ENCODE measurements at regions not wholly inside any gene's neighbourhood (a gene's known extent, or its start where the extent isn't known, plus 50 kb on each side); places are given as distances from the start of the nearest gene placed in this dataset.
A peak's percentile ranks its signal among the peaks of the same experiment; 100 is the strongest.
"Not testable (repeated sequence)": the region's sequence is repeated elsewhere in the genome, so short reads cannot be mapped to it uniquely, and the experiment has no call there.

- Histone ChIP-seq H3K4me2 (ENCODE audit: low read length) (no peak overlapping the region), H3K4me3 (ENCODE audit: low read length) (no peak overlapping the region), H3K79me2 (ENCODE audit: control insufficient read depth, insufficient read depth, low read length) (peaks cover 10% of the 10 kb centered on the region), H3K23ac (ENCODE audit: low read length) (no peak overlapping the region), H3K79me1 (ENCODE audit: low read length) (peaks cover 2% of the 10 kb centered on the region), H2AK5ac (ENCODE audit: low read length) (no peak overlapping the region), H2BK15ac (replicated peaks; ENCODE audit: low read depth) (no peak overlapping the region), H2BK120ac (ENCODE audit: low read depth, low read length) (no peak overlapping the region), H3K9ac (ENCODE audit: low read length) (no peak overlapping the region), H4K8ac (ENCODE audit: low read depth, low read length) (no peak overlapping the region), H2BK5ac (ENCODE audit: low read length) (no peak overlapping the region), H3K27ac (ENCODE audit: low read depth, low read length) (no peak overlapping the region), H3K4me1 (ENCODE audit: control insufficient read depth, low read depth, low read length) (peaks cover 14% of the 10 kb centered on the region), H3K4ac (ENCODE audit: low read depth, low read length) (no peak overlapping the region), H3K18ac (ENCODE audit: low read length) (no peak overlapping the region), H3K56ac (ENCODE audit: low read length) (no peak overlapping the region), H3K27me3 (ENCODE audit: insufficient read depth, low read length, poor library complexity) (no peaks in the 10 kb centered on the region), H3K36me3 (ENCODE audit: control insufficient read depth, insufficient read depth, low read length) (no peaks in the 10 kb centered on the region), H4K5ac (ENCODE audit: low read length) (no peak overlapping the region)
- DNase-seq, result peak; percentile 99
- no CpG with 5 or more reads among the region's 1 CpG for WGBS (ENCODE audit: extremely low coverage, insufficient coverage, low lambda C conversion rate)
Measured at GRCh38 chr4:112747036-112747435, 110.1 kb downstream of the LARP7 start.

GRCh38 chr4:112748352-112748878, 111.5 kb downstream of the LARP7 start:
- Histone ChIP-seq H3K79me2 (ENCODE audit: control insufficient read depth, insufficient read depth, low read length) (peaks cover 10% of the 10 kb centered on the region), H2BK15ac (replicated peaks; ENCODE audit: low read depth) (no peak overlapping the region), H3K56ac (ENCODE audit: low read length) (peak overlapping the region; percentile 79), H3K4me3 (ENCODE audit: low read length) (no peak overlapping the region), H3K4me1 (ENCODE audit: control insufficient read depth, low read depth, low read length) (peaks cover 17% of the 10 kb centered on the region), H3K79me1 (ENCODE audit: low read length) (peaks cover 5% of the 10 kb centered on the region), H2AK5ac (ENCODE audit: low read length) (peak overlapping the region; percentile 55), H4K8ac (ENCODE audit: low read depth, low read length) (peak overlapping the region; percentile 30), H3K27ac (ENCODE audit: low read depth, low read length) (peak overlapping the region; percentile 80), H3K18ac (ENCODE audit: low read length) (peak overlapping the region; percentile 100), H3K36me3 (ENCODE audit: control insufficient read depth, insufficient read depth, low read length) (no peaks in the 10 kb centered on the region), H3K4ac (ENCODE audit: low read depth, low read length) (peak overlapping the region; percentile 99), H2BK5ac (ENCODE audit: low read length) (peak overlapping the region; percentile 92), H3K9ac (ENCODE audit: low read length) (peak overlapping the region; percentile 60), H3K27me3 (ENCODE audit: insufficient read depth, low read length, poor library complexity) (no peaks in the 10 kb centered on the region), H3K23ac (ENCODE audit: low read length) (peak overlapping the region; percentile 11), H2BK120ac (ENCODE audit: low read depth, low read length) (peak overlapping the region; percentile 98), H4K5ac (ENCODE audit: low read length) (no peak overlapping the region), H3K4me2 (ENCODE audit: low read length) (no peak overlapping the region)
- DNase-seq, result peak; percentile 54

GRCh38 chr4:112750749-112751148, 113.8 kb downstream of the LARP7 start:
- no CpG with 5 or more reads among the region's 7 CpGs for WGBS (ENCODE audit: extremely low coverage, insufficient coverage, low lambda C conversion rate)
- H3K9ac ChIP-seq (ENCODE audit: low read length), result peak overlapping the region; percentile 84
- peak overlapping the region; percentile 100 for H2BK120ac ChIP-seq (ENCODE audit: low read depth, low read length)
- H3K27me3 ChIP-seq (ENCODE audit: insufficient read depth, low read length, poor library complexity); H3K36me3 ChIP-seq (ENCODE audit: control insufficient read depth, insufficient read depth, low read length); H3K4me2 ChIP-seq (ENCODE audit: low read length); H3K79me1 ChIP-seq (ENCODE audit: low read length); DNase-seq; H3K4me3 ChIP-seq (ENCODE audit: low read length): not testable (repeated sequence)
- H2AK5ac ChIP-seq (ENCODE audit: low read length), result peak overlapping the region; percentile 98
- H3K4ac ChIP-seq (ENCODE audit: low read depth, low read length), result peak overlapping the region; percentile 99
- peak overlapping the region; percentile 100 for H2BK5ac ChIP-seq (ENCODE audit: low read length)
- peaks cover 12% of the 10 kb centered on the region for H3K79me2 ChIP-seq (ENCODE audit: control insufficient read depth, insufficient read depth, low read length)
- H3K4me1 ChIP-seq (ENCODE audit: control insufficient read depth, low read depth, low read length), result peaks cover 17% of the 10 kb centered on the region
- peak overlapping the region; percentile 98 for H3K56ac ChIP-seq (ENCODE audit: low read length)
- peak overlapping the region; percentile 84 for H3K23ac ChIP-seq (ENCODE audit: low read length)
- peak overlapping the region; percentile 100 for H3K18ac ChIP-seq (ENCODE audit: low read length)
- peak overlapping the region; percentile 82 for H4K5ac ChIP-seq (ENCODE audit: low read length)
- peak overlapping the region; percentile 100 for H3K27ac ChIP-seq (ENCODE audit: low read depth, low read length)
- H2BK15ac ChIP-seq (replicated peaks; ENCODE audit: low read depth), result peak overlapping the region; percentile 94
- peak overlapping the region; percentile 99 for H4K8ac ChIP-seq (ENCODE audit: low read depth, low read length)

GRCh38 chr4:112751447-112751846, 114.5 kb downstream of the LARP7 start:
- H3K27me3 ChIP-seq (ENCODE audit: insufficient read depth, low read length, poor library complexity), result no peaks in the 10 kb centered on the region
- H3K36me3 ChIP-seq (ENCODE audit: control insufficient read depth, insufficient read depth, low read length), result no peaks in the 10 kb centered on the region
- H3K23ac ChIP-seq (ENCODE audit: low read length), result no peak overlapping the region
- no peak overlapping the region for H3K4me3 ChIP-seq (ENCODE audit: low read length)
- DNase-seq, result peak; percentile 99
- H2BK15ac ChIP-seq (replicated peaks; ENCODE audit: low read depth), result no peak overlapping the region
- H3K4me1 ChIP-seq (ENCODE audit: control insufficient read depth, low read depth, low read length), result peaks cover 17% of the 10 kb centered on the region
- peaks cover 12% of the 10 kb centered on the region for H3K79me2 ChIP-seq (ENCODE audit: control insufficient read depth, insufficient read depth, low read length)
- H3K4ac ChIP-seq (ENCODE audit: low read depth, low read length), result peak overlapping the region; percentile 99
- WGBS (ENCODE audit: extremely low coverage, insufficient coverage, low lambda C conversion rate), result no CpG with 5 or more reads among the region's 1 CpG
- peak overlapping the region; percentile 100 for H3K18ac ChIP-seq (ENCODE audit: low read length)
- peaks cover 6% of the 10 kb centered on the region for H3K79me1 ChIP-seq (ENCODE audit: low read length)
- H3K56ac ChIP-seq (ENCODE audit: low read length), result peak overlapping the region; percentile 98
- H3K9ac ChIP-seq (ENCODE audit: low read length), result peak overlapping the region; percentile 84
- H2BK5ac ChIP-seq (ENCODE audit: low read length), result peak overlapping the region; percentile 100
- H2BK120ac ChIP-seq (ENCODE audit: low read depth, low read length), result no peak overlapping the region
- no peak overlapping the region for H2AK5ac ChIP-seq (ENCODE audit: low read length)
- H3K27ac ChIP-seq (ENCODE audit: low read depth, low read length), result peak overlapping the region; percentile 100
- no peak overlapping the region for H3K4me2 ChIP-seq (ENCODE audit: low read length)
- peak overlapping the region; percentile 99 for H4K8ac ChIP-seq (ENCODE audit: low read depth, low read length)
- no peak overlapping the region for H4K5ac ChIP-seq (ENCODE audit: low read length)

GRCh38 chr4:112752061-112752460, 115.1 kb downstream of the LARP7 start:
- peak overlapping the region; percentile 98 for H3K27ac ChIP-seq (ENCODE audit: low read depth, low read length)
- peak overlapping the region; percentile 14 for H3K4me2 ChIP-seq (ENCODE audit: low read length)
- H2BK15ac ChIP-seq (replicated peaks; ENCODE audit: low read depth), result peak overlapping the region; percentile 21
- H3K27me3 ChIP-seq (ENCODE audit: insufficient read depth, low read length, poor library complexity), result no peaks in the 10 kb centered on the region
- no CpG with 5 or more reads among the region's 1 CpG for WGBS (ENCODE audit: extremely low coverage, insufficient coverage, low lambda C conversion rate)
- H3K56ac ChIP-seq (ENCODE audit: low read length), result peak overlapping the region; percentile 97
- H3K79me2 ChIP-seq (ENCODE audit: control insufficient read depth, insufficient read depth, low read length), result peaks cover 12% of the 10 kb centered on the region
- H3K9ac ChIP-seq (ENCODE audit: low read length), result peak overlapping the region; percentile 83
- peak overlapping the region; percentile 78 for H3K18ac ChIP-seq (ENCODE audit: low read length)
- no peaks in the 10 kb centered on the region for H3K36me3 ChIP-seq (ENCODE audit: control insufficient read depth, insufficient read depth, low read length)
- peak overlapping the region; percentile 97 for H4K5ac ChIP-seq (ENCODE audit: low read length)
- H3K4me3 ChIP-seq (ENCODE audit: low read length), result no peak overlapping the region
- peaks cover 17% of the 10 kb centered on the region for H3K4me1 ChIP-seq (ENCODE audit: control insufficient read depth, low read depth, low read length)
- peak overlapping the region; percentile 93 for H3K4ac ChIP-seq (ENCODE audit: low read depth, low read length)
- DNase-seq, result peak; percentile 59
- peak overlapping the region; percentile 98 for H4K8ac ChIP-seq (ENCODE audit: low read depth, low read length)
- peak overlapping the region; percentile 94 for H2AK5ac ChIP-seq (ENCODE audit: low read length)
- peaks cover 6% of the 10 kb centered on the region for H3K79me1 ChIP-seq (ENCODE audit: low read length)
- peak overlapping the region; percentile 76 for H3K23ac ChIP-seq (ENCODE audit: low read length)
- peak overlapping the region; percentile 100 for H2BK5ac ChIP-seq (ENCODE audit: low read length)
- peak overlapping the region; percentile 88 for H2BK120ac ChIP-seq (ENCODE audit: low read depth, low read length)

- Histone ChIP-seq H3K56ac (ENCODE audit: low read length) (peak overlapping the region; percentile 97), H3K27ac (ENCODE audit: low read depth, low read length) (peak overlapping the region; percentile 98), H3K4me1 (ENCODE audit: control insufficient read depth, low read depth, low read length) (peaks cover 17% of the 10 kb centered on the region)
Measured at GRCh38 chr4:112752510-112752909, 115.6 kb downstream of the LARP7 start.

More at GRCh38 chr4:112752510-112752909, 115.6 kb downstream of the LARP7 start:
- Histone ChIP-seq H4K8ac (ENCODE audit: low read depth, low read length) (peak overlapping the region; percentile 98), H3K79me1 (ENCODE audit: low read length) (peaks cover 6% of the 10 kb centered on the region), H2BK15ac (replicated peaks; ENCODE audit: low read depth) (peak overlapping the region; percentile 60), H2BK5ac (ENCODE audit: low read length) (peak overlapping the region; percentile 100), H2AK5ac (ENCODE audit: low read length) (peak overlapping the region; percentile 94), H3K27me3 (ENCODE audit: insufficient read depth, low read length, poor library complexity) (no peaks in the 10 kb centered on the region), H3K18ac (ENCODE audit: low read length) (peak overlapping the region; percentile 78), H3K9ac (ENCODE audit: low read length) (peak overlapping the region; percentile 83), H3K4me3 (ENCODE audit: low read length) (no peak overlapping the region), H3K79me2 (ENCODE audit: control insufficient read depth, insufficient read depth, low read length) (peaks cover 12% of the 10 kb centered on the region), H3K4ac (ENCODE audit: low read depth, low read length) (peak overlapping the region; percentile 93), H3K4me2 (ENCODE audit: low read length) (no peak overlapping the region), H2BK120ac (ENCODE audit: low read depth, low read length) (peak overlapping the region; percentile 88), H4K5ac (ENCODE audit: low read length) (peak overlapping the region; percentile 50), H3K23ac (ENCODE audit: low read length) (peak overlapping the region; percentile 76), H3K36me3 (ENCODE audit: control insufficient read depth, insufficient read depth, low read length) (no peaks in the 10 kb centered on the region)
- no CpG with 5 or more reads among the region's 3 CpGs for WGBS (ENCODE audit: extremely low coverage, insufficient coverage, low lambda C conversion rate)
- no peak for DNase-seq
